Muscle of back (tissue), 3 donors: ENCODE measurements at regions not wholly inside any gene's neighbourhood (a gene's known extent, or its start where the extent isn't known, plus 50 kb on each side); places are given as distances from the start of the nearest gene placed in this dataset.
A peak's percentile ranks its signal among the peaks of the same experiment; 100 is the strongest.
"Not testable (repeated sequence)": the region's sequence is repeated elsewhere in the genome, so short reads cannot be mapped to it uniquely, and the experiment has no call there.

Experiments used
- DNase-seq, 3 donors: peaks; one replicate each; pipeline versions ENCODE4 v3.0.0 to v3.0.0-alpha.2; 2013

DNA sequence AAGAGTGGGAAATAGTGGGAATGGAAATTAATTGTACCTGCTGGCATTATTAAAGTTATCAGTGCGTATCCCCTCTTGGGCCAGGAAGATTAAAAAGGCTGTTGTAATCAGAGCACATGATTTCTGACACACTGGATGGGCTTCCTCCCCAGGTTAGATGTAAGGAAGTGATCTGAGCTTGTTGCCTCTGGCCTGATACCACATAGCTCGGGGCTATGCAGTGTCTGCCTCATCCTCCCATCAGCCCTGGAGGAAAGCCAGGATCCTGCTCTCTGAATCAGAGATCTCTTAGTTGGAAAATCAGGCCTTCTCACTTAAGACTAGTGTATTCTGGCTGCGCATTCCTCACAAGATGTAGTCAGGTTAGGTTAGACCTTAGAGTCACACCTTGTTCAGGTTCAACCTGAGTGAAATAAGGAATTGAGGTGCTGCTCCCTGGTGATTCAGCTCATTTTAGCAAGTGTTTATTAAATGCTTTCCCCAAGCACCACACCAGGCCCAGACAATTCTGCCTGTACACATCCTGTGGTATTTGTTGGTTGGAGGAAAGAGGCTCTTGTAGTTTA is 108.2 kb upstream of the IKBKE start:
- DNase-seq: not testable (repeated sequence)

DNA sequence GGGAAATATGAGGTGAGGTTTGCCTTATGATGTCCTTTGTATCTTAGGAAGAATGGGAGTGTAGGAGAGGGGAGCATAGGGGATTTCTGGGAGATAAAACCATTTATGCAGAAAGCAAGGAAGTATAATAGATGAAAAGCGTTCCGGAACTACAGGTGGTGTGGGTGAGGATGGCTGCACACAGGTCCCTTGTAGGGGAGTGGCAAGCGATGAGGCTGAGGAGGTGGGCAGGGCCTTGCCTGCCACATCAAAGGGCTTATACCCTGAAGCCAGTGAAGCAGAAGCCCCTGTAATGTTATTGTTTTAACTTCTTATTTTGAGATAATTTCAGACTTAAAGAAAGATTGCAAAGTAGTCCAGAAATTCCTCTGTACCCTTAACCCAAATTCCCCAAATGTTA is 107.3 kb upstream of the IKBKE start:
- not testable (repeated sequence) for DNase-seq

DNA sequence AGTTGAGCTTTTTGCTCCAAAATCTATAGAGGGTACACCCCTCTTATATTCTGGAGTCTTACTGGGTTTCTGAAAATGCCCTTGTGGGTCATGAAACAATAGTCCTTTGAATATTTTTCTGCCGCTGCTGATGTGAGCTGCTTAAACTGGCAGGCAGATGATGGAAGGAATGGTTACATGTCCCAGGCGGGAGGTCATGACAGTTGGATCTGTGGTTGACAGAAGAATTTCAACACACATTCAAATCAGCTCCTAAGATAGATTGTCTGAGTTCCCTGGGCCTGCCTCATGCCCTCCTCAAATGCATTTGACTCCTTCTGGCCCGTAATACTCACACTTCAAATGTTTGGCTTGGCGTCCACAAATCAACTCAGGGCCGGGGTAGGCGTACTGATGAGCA is 105.0 kb upstream of the IKBKE start:
- DNase-seq: peak in 2 of 3 donors; percentile 1 to 19

DNA sequence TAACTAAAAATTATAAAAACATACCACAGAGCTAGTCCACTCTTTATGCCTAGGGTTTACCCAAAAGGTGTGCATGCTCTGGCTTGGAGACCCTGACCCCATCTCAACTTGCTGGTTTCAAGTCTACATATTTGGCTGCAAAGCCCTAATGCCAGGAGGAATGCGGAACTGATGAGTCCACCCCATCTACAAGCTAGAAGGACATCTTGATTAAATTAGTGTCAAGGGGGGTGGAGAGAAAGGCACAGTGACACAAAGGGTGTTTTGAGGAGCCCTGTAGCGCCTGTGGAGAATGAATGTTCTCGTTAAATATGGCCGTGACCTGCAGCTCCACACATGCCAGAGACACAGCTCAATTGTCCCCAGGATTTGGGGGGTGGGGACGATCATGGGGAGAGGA is 104.1 kb upstream of the IKBKE start:
- peak in 2 of 3 donors; percentile 6 to 46 for DNase-seq

DNA sequence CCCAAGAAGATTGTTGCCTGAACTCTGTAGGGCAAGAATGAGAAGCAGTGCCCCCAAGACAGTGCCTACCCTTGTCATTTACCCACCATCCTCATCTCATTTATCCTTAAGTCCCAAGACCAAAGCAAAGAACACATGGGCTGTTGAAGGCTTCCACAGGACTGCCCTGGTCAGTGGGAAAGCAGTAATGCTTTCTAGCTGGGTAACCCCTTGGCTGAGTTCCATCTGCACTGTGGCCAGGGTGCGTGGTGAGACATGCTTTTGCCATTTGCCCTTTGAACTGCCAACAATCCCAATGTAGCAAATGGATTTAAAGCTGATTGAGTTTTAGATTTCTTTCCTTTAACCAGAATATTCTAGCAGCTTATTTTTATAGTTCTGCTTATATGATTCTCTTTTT is 103.5 kb upstream of the IKBKE start:
- DNase-seq: not testable (repeated sequence)

DNA sequence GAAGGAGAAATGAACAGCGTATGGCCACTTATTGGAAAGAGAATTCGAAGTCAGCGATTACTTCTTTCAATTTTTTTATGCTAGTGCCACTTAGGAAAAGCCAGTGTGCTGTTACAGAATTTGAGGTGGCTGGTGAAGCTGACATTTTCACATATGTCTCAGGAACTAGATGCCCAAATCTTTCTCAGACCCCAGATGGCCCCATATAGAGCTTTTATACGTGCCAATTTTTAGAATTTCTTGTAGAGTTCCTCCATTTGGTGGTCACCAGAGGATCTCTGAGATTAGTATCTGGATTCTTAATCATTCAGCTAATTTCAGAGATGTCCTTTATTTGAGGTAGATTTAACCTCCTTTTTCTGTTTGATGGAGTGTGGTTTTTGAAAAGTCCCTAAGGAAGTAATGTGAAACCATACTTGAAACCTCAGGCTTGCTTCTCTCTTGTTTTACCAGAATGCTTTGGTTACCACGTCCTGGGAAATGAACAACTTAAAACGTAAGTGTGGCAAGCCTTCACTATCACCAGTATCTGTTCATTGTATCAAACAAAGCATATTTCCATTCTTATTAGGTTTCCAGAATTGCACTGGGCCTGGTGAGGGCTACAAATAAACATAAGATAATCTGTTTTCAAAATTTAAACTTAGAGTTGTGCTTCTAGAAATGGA is 102.2 kb upstream of the IKBKE start:
- not testable (repeated sequence) for DNase-seq

DNA sequence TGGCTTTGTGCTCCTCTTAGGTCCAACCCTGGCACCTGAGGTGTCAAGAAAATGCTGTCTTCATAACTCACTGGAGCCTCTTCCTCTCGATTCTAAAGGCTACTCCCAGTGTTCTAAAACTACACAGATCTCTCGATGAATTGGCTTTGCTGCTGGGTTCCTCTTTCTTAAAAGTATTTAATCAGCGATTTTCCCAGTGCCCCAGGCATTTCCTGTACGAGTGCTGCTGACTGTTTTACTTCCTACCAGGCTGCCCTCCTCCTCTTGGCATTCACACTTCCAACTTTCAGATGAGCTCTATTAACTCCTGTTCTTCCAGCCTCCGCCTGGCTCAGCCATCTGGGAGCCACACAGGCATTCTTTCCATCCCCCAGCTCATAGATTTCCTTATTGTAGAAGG is 95.6 kb upstream of the IKBKE start:
- DNase-seq: not testable (repeated sequence)

DNA sequence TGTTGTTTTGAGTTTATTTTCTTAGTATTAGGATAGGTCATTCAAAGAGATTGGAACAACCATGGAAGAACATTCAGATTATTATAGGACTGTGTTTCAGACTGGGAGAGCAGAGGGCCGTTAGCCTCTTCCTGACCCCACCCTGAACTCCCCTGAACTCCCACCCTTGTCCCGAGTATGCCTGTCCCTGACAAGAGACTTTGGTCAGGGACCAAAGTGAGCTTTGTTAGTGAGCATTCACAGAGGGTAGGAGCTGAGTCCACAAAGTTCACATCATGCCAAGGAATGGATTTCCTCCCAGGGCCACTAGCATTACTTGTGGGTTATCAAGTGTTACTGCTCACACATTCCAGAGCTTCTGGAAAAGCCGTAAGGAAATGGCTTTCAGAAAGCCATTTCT is 94.7 kb upstream of the IKBKE start:
- DNase-seq: not testable (repeated sequence)

DNA sequence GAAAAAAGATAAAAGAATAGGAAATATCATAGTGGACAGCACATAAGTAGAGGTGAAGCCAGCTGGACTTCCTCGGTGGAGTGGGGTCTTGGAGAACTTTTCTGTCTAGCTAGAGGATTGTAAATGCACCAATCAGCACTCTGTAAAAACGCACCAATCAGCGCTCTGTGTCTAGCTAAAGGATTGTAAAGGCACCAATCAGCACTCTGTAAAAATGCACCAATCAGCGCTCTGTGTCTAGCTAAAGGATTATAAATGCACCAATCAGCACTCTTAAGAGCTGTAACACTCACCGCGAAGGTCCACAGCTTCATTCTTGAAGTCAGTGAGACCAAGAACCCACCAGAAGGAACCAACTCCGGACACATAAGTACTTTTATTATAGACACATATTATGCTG is 91.8 kb upstream of the IKBKE start:
- not testable (repeated sequence) for DNase-seq

DNA sequence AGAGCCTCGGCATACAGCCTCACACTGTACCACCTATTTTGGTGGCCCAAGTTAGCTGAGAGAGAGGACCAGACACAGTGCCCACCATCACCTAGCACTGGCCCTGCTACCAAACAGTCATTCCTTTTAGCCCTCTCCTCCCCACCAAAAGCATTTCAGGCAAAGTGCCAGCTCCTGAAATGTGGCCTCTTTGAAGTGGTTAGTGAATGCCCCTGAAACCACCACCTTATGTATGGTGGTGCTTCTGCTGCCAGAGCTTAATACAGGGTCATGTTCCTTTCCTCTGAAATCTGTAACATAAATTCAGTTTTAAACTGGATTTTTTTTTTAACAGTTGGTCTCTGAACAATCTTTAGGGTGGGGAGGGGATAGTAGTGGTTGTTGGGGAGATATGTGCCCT is 91.0 kb upstream of the IKBKE start:
- DNase-seq: not testable (repeated sequence)

DNA sequence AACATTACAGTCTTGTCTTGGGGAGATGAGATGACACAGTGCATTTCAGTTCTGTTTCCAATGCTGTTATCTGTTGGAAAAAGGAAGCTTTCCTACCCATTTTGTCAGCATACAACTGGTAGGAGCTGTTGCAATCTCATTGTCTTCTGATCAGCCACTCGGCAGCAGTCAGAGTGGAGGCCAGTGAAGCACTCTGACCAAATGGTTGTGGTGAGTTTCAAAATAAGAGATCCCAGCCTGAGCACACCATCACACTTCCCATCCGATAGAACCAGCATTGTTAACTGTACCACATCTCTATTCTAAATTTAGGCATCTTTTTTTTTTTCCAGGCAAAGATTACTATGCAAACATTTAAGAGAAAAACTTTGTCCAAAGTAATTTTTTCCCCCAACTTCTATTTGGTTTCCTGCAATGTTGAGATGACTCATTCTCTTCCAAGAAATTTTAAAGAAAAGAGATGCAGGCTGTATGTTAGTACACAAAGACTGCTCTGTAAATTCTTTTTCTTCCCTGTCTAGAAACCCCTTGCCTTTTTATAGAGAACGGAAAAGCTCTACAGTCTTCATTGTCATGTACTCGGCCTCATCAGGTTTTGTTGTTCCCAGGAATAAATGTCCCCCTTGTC is 90.0 kb upstream of the IKBKE start:
- DNase-seq: peak in 2 of 3 donors; percentile 17 to 21

DNA sequence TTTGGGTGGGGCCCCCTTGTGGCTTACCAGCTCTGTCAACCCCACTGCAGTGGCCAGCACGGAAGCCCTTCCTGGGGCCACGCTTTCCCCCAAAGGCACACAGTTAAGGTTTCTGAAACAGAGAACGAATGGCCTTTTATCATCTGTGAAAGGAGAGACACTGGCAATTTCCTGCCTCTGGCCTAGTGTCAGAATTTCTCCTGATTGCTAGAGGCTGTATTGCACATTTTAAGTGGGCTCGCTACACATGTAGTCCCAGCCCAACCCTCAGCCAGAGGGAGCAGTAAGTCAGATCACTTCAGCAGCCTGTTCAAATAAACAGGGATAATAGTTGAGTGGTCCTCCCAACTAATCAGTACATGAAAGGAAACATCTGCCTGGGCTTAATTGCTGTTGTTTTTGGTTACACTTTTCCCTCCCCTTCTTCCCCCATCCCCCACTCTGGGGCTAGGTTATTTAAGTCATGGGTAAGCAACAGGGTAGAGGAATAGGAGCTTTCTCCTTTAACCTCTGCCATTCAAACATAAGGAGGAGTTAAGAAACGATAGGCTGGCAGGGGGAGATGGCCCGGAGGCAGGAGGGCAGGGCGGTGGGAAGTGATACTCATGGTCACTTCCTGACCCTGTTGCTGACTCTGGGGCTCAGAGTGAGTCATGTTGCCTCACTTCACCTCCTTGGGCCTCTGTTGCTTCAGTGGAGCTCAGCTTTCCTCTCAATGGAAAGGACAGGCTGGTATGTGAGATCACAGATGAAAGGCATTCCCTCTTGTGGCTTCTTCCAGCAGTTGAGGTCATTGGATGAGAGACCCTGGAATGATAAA is 89.3 kb upstream of the IKBKE start:
- peak; percentile 5 to 26 (median 8) for DNase-seq

DNA sequence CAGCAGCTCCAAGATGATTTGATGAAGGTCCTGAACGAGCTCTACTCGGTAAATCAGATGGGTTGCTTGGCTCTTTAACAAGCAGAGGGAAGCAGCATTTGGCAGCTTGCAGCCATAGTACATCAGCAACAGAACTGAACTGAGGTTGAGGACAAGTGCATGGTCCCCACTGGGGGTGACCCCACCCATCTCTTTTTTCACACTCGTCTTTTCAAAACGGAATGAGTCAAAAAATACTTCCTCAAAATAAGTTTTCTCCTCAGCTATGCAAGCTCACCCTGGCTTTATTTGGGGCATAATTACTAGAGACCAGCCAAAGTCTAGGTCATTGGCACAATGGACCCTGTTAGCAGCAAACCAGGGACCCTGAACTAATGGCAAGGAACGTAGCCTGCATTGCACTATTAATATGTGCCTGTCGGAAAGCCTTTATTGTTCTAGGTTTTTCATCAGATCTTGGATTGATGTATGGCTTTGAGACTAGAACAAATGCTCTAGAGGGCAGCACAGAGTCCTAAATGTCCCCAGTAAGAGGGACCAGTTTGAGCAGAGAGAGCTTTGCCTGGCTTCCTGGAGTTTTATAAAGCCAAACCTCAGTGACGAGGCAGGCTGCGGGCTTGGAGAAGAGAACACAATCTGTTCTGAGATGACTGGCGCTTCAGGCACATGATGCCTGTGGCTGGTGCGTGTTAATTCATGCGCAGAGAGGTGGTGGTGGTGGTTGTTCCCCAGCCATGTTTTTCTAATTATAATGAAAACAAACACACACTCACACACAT is 86.1 kb upstream of the IKBKE start:
- DNase-seq: peak in 2 of 3 donors; percentile 13 to 47

DNA sequence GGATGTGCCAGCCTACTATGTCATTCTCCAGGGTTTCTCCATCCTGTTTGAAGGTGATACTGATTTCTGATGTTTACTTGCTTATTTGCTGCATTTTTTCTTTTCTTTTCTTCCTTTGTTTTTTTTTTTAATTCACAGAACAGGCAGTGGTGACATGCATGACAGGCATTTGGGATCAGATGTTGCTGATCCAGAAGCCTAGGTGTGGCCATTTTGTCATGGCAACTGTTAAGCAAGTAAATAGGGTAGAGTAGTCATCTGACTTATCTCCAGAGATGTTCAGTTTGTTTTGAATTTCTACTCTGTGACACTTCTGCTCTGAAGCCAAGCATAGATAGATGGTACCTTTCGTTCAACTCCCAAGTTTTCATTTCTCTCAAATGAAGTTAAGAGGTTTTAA is 85.4 kb upstream of the IKBKE start:
- not testable (repeated sequence) for DNase-seq

DNA sequence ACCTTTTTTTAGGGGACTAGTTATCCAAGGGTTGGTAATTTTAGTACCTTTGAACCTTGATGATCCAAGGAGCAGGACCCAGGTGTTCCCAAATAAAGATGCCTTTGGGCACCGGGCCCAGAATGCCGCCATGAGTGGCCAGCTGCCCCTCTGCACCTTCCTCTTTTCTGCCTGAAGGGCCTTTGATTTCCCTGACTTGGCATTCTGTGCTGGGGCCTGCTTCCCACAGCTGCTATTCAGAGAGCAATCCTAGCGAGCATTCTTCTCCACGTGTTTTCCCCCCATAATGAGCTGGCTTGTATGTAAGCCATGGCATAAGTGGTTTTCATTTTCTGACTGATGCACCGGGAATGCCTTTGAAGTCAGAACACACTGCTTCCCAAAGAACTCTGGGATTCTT is 82.6 kb upstream of the IKBKE start:
- not testable (repeated sequence) for DNase-seq

DNA sequence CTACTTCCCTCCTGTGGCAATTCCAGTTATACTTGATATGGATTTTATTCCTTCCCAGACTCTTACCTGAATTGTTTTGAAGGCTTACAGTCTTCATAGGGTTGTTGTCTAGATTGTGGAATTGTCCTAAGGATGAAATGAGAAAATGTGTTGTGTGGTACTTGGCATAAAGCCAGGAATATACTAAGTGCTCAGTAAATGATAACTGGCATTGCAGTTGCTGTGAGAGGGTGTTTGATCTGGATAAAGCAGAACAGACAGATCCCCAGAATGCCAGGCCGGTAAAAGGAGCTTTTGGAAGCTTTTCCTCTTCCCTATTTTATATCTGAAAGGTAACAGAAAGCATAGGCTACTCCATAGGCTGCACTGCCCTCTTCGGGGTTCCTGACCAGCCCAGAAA is 78.4 kb upstream of the IKBKE start:
- not testable (repeated sequence) for DNase-seq

DNA sequence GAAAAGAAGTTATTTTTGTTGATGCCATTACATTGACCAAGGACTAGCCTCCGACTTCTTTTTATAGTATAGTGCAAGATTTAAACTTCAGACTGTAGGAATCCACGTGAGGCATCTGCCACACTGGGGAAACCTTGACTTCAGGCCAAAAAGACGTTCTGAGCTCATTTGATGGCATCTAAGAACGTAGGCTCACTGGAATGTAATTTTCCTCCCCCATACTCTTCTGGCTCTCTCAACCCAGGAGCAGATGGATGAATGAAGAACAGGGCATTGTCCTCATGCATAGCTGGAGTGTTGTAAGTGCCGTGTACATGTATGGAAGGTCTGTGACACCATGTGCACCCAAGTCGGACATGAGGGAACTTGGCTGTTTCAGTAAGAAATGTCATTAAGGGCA is 72.8 kb upstream of the IKBKE start:
- DNase-seq: not testable (repeated sequence)

DNA sequence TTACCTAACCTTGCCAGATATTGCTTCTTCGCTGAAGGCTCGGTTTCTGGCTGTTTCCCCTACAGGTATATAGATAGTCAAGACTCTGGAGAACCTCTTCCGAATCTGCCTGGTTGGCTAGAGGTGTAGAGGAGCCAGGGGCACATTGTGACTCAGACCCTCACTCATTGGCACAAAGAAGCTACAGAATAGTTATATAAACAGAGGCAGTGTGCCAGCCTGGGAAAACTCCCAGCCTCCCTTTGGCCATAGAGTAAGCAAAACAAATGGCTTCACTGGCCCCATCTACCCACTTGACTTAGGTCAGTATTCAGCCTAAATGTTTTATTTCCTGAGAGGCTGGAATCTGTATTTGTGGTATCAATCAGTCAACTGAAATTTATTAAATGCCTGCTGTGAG is 72.0 kb upstream of the IKBKE start:
- not testable (repeated sequence) for DNase-seq

DNA sequence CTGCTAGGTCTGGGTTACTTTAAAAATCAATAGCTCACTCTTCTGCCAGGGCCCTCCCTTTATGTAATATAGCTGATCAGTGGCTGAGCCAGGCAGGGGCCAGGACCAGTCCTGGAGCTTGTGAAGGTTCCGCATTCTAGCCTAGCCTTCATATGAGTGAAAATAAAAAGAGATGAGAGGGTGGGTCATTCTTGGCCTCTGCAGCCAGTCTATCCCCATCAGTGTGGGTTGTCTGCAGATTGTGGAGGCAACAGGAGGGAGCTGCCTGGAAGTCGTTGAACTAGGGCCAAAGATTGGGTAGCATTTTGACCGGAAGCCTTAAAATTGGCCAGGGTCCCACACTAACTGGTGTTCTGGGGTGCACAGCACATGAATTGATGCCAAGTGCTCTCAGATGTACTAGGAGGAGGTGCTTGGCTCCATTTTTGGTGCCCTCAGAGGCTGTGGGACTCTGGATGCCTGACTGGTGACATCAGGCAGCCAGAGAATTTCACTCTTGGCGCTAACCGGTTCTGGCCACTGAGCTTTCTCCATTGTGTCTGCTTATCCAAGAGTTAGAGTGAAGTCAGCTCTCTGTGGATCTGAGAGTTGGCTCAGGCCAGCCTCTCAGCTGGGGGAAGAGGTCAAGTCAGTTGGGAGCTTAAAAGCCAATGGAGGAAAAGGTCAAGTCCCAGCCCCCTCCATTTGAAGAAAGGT is 66.5 kb upstream of the IKBKE start:
- not testable (repeated sequence) for DNase-seq

DNA sequence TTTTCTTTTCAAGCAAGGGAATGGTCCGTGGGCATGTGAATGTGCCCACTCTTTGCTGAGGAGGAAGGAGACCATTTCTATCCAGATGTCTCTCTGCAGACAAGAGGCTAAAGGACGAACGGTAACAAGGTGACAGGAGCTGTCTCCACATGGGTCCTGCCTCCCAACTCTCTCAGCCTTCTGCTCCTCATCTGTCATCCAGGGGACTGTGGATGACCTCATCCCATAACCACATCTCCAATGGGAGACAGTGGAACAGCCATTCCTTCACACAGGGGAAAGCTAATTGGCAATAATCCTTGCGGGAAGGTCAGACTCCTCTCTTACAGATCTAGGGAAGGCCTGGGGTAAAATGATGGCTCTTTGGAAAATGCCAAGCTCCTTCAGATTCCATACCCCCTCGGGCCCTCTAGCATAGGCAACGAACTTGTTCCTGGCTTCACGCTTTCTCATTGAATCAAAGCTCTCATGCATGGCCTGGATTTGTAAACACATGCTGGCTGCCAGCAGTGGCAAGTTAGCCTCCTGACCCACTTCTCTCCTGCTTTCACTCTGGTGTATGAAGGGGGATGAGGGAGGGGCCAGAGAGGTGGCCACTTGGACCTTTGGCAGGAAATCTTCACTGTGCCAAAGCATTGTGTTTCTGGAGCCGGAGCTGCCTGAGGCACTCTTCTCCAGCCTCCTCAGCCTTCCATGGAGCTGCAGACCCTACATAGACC is 65.8 kb upstream of the IKBKE start:
- not testable (repeated sequence) for DNase-seq
